ENCODE measurements at regions not wholly inside any gene's neighbourhood (a gene's known extent, or its start where the extent isn't known, plus 50 kb on each side); places are given as distances from the start of the nearest gene placed in this dataset.

- no peaks in the 10 kb centered on the region for H3K27me3 Mint-ChIP-seq (ENCODE audit: unreplicated experiment)
- H3K36me3 Mint-ChIP-seq (ENCODE audit: unreplicated experiment) = no peaks in the 10 kb centered on the region
- no peak overlapping the region for H3K4me3 Mint-ChIP-seq (ENCODE audit: unreplicated experiment)
- no peaks in the 10 kb centered on the region for H3K4me1 Mint-ChIP-seq (ENCODE audit: unreplicated experiment)
- no peak for DNase-seq (ENCODE audit: extremely low spot score, unreplicated experiment)
- no peak for TF ChIP-seq CTCF (IDR thresholded peaks at IDR 0.05)
- peaks cover 39% of the 10 kb centered on the region for H3K9me3 Mint-ChIP-seq (ENCODE audit: unreplicated experiment)
- no peak overlapping the region for H3K27ac Mint-ChIP-seq (ENCODE audit: unreplicated experiment)
These were observed 328.5 kb downstream of the CDH26 start for GRCh38 chr20:60286764-60287163.

GRCh38 chr20:60288945-60289344 lies 330.7 kb downstream of the CDH26 start:
- TF ChIP-seq CTCF (IDR thresholded peaks at IDR 0.05) = no peak
- peaks cover 30% of the 10 kb centered on the region for H3K9me3 Mint-ChIP-seq (ENCODE audit: unreplicated experiment)
- no peak for DNase-seq (ENCODE audit: extremely low spot score, unreplicated experiment)
- no peaks in the 10 kb centered on the region for H3K27me3 Mint-ChIP-seq (ENCODE audit: unreplicated experiment)
- H3K4me1 Mint-ChIP-seq (ENCODE audit: unreplicated experiment) = no peaks in the 10 kb centered on the region
- no peak overlapping the region for H3K4me3 Mint-ChIP-seq (ENCODE audit: unreplicated experiment)
- H3K27ac Mint-ChIP-seq (ENCODE audit: unreplicated experiment) = no peak overlapping the region
- no peaks in the 10 kb centered on the region for H3K36me3 Mint-ChIP-seq (ENCODE audit: unreplicated experiment)

- Mint-ChIP-seq H3K4me1 (ENCODE audit: unreplicated experiment) (no peaks in the 10 kb centered on the region), H3K9me3 (ENCODE audit: unreplicated experiment) (peaks cover 21% of the 10 kb centered on the region), H3K27me3 (ENCODE audit: unreplicated experiment) (no peaks in the 10 kb centered on the region), H3K4me3 (ENCODE audit: unreplicated experiment) (no peak overlapping the region), H3K27ac (ENCODE audit: unreplicated experiment) (no peak overlapping the region), H3K36me3 (ENCODE audit: unreplicated experiment) (no peaks in the 10 kb centered on the region)
- TF ChIP-seq CTCF (IDR thresholded peaks at IDR 0.05) = no peak
- no peak for DNase-seq (ENCODE audit: extremely low spot score, unreplicated experiment)
These were observed 333.8 kb downstream of the CDH26 start for GRCh38 chr20:60292001-60292520.

- H3K36me3 Mint-ChIP-seq (ENCODE audit: unreplicated experiment) = no peaks in the 10 kb centered on the region
- peaks cover 19% of the 10 kb centered on the region for H3K9me3 Mint-ChIP-seq (ENCODE audit: unreplicated experiment)
- no peaks in the 10 kb centered on the region for H3K4me1 Mint-ChIP-seq (ENCODE audit: unreplicated experiment)
- H3K27me3 Mint-ChIP-seq (ENCODE audit: unreplicated experiment) = no peaks in the 10 kb centered on the region
- no peak overlapping the region for H3K27ac Mint-ChIP-seq (ENCODE audit: unreplicated experiment)
- no peak for DNase-seq (ENCODE audit: extremely low spot score, unreplicated experiment)
- no peak overlapping the region for H3K4me3 Mint-ChIP-seq (ENCODE audit: unreplicated experiment)
- no peak for TF ChIP-seq CTCF (IDR thresholded peaks at IDR 0.05)
These were observed 336.4 kb downstream of the CDH26 start for GRCh38 chr20:60294632-60295031.

GRCh38 chr20:60295214-60295613 lies 337.0 kb downstream of the CDH26 start:
- Mint-ChIP-seq H3K4me3 (ENCODE audit: unreplicated experiment) (no peak overlapping the region), H3K27ac (ENCODE audit: unreplicated experiment) (no peak overlapping the region), H3K4me1 (ENCODE audit: unreplicated experiment) (no peaks in the 10 kb centered on the region), H3K9me3 (ENCODE audit: unreplicated experiment) (peaks cover 18% of the 10 kb centered on the region), H3K27me3 (ENCODE audit: unreplicated experiment) (no peaks in the 10 kb centered on the region), H3K36me3 (ENCODE audit: unreplicated experiment) (no peaks in the 10 kb centered on the region)
- TF ChIP-seq CTCF (IDR thresholded peaks at IDR 0.05) = no peak
- DNase-seq (ENCODE audit: extremely low spot score, unreplicated experiment) = no peak
